GM12875 (cell line): ENCODE measurements at regions not wholly inside any gene's neighbourhood (a gene's known extent, or its start where the extent isn't known, plus 50 kb on each side); places are given as distances from the start of the nearest gene placed in this dataset.

Source experiments
- H3K4me3 ChIP-seq: one replicate; pipeline ENCODE4 v1.5.1; 2011; ENCODE audit warnings: low read depth, low read length, control low read depth
- CTCF ChIP-seq: IDR thresholded peaks from 2 replicates; pipeline ENCODE4 v1.5.1; 2011; ENCODE audit warnings: low read depth, mild to moderate bottlenecking, control low read depth, inconsistent platforms, low read length, moderate library complexity, borderline replicate concordance; ENCODE audit not compliant: insufficient read depth

GRCh38 chr13:83057119-83057518, 825.2 kb downstream of the SLITRK1 start:
- no peak overlapping the region for H3K4me3 ChIP-seq
- TF ChIP-seq CTCF, result no peak

GRCh38 chr13:83056269-83056668, 826.0 kb downstream of the SLITRK1 start:
- no peak for TF ChIP-seq CTCF
- H3K4me3 ChIP-seq, result no peak overlapping the region

- no peak overlapping the region for H3K4me3 ChIP-seq
- no peak for TF ChIP-seq CTCF
These were observed 833.9 kb downstream of the SLITRK1 start for GRCh38 chr13:83048419-83048818.

- no peak for TF ChIP-seq CTCF
- H3K4me3 ChIP-seq, result no peak overlapping the region
These were observed 857.2 kb downstream of the SLITRK1 start for GRCh38 chr13:83024955-83025594.

GRCh38 chr13:83024232-83024631, 858.0 kb downstream of the SLITRK1 start:
- TF ChIP-seq CTCF, result no peak
- no peak overlapping the region for H3K4me3 ChIP-seq

- TF ChIP-seq CTCF, result no peak
- no peak overlapping the region for H3K4me3 ChIP-seq
These were observed 862.3 kb downstream of the SLITRK1 start for GRCh38 chr13:83019986-83020385.

GRCh38 chr13:83009987-83010386, 872.3 kb downstream of the SLITRK1 start:
- no peak for TF ChIP-seq CTCF
- H3K4me3 ChIP-seq, result no peak overlapping the region
